Testis (tissue), 2 donors: ENCODE measurements at regions not wholly inside any gene's neighbourhood (a gene's known extent, or its start where the extent isn't known, plus 50 kb on each side); places are given as distances from the start of the nearest gene placed in this dataset.

Experiments
- POLR2A ChIP-seq: fragments of 450-650 bp; IDR thresholded peaks from one replicate; pipeline ENCODE4 v1.6.1; 2017; ENCODE audit warnings: antibody characterized with exemption, mild to moderate bottlenecking, moderate library complexity
- TF ChIP-seq, protein P1 (sequence below), 3 experiments: fragments of 450-650 bp in 2 of 3; fragments of 200-600 bp in 1 of 3; sonication (generic) in 1 of 3; IDR thresholded peaks; one replicate each; pipeline ENCODE4 v1.5.1; 2016 to 2019; ENCODE audit warnings: antibody characterized with exemption in 3 of 3, mild to moderate bottlenecking in 2 of 3, moderate library complexity in 1 of 3

DNA sequence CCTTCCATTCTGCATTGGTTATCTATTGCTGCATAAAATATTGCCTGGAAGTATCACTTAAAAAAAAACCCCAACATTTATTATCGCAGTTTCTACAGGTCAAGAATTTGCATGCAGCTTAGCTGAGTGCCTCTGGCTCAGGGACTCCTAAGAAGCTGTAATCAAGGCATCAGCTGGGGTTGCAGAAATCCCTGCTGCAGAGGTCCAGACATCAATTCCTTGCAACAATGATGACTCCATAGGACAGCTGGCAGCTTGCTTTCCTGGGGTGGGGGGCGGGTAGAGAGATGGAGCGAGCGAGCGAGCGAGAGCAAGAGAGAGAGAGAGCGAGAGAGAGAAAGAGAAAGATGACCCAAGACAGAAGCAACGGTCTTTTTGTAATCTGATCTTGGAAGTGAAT is 308.1 kb downstream of the HAPSTR1 start:
- TF ChIP-seq, protein P1, sequence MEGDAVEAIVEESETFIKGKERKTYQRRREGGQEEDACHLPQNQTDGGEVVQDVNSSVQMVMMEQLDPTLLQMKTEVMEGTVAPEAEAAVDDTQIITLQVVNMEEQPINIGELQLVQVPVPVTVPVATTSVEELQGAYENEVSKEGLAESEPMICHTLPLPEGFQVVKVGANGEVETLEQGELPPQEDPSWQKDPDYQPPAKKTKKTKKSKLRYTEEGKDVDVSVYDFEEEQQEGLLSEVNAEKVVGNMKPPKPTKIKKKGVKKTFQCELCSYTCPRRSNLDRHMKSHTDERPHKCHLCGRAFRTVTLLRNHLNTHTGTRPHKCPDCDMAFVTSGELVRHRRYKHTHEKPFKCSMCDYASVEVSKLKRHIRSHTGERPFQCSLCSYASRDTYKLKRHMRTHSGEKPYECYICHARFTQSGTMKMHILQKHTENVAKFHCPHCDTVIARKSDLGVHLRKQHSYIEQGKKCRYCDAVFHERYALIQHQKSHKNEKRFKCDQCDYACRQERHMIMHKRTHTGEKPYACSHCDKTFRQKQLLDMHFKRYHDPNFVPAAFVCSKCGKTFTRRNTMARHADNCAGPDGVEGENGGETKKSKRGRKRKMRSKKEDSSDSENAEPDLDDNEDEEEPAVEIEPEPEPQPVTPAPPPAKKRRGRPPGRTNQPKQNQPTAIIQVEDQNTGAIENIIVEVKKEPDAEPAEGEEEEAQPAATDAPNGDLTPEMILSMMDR (IDR thresholded peaks at IDR 0.05), result no peak
- no peak for TF ChIP-seq POLR2A
